GM12873 (cell line): ENCODE measurements at regions not wholly inside any gene's neighbourhood (a gene's known extent, or its start where the extent isn't known, plus 50 kb on each side); places are given as distances from the start of the nearest gene placed in this dataset.

Experiments used
- TF ChIP-seq, protein P1 (sequence below): IDR thresholded peaks from 2 replicates; pipeline ENCODE4 v1.5.1; 2012; ENCODE audit warnings: low read depth, mild to moderate bottlenecking, moderate library complexity, low read length, control low read depth; ENCODE audit not compliant: insufficient read depth; ENCODE audit errors: missing control alignments

DNA sequence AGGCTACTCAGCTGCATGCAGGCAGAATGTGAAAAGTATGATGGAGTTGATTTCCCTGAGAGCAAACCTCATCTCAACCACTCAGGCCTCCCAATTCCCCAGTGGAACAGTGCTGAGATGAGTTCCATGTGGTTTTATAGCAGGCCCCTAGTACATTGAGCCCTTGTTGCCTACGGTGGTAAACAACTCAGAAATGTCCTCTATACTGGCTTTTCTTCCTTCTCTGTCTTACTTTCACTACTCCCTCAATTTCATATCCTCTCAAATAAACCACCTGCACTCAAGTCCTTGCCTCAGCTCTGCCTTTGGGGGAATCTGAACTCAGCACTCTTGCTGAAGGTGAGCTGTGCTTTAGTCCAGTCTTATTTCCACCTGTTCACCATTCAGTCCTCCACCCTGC is 399.9 kb downstream of the PDCD6IP start:
- TF ChIP-seq, protein P1, sequence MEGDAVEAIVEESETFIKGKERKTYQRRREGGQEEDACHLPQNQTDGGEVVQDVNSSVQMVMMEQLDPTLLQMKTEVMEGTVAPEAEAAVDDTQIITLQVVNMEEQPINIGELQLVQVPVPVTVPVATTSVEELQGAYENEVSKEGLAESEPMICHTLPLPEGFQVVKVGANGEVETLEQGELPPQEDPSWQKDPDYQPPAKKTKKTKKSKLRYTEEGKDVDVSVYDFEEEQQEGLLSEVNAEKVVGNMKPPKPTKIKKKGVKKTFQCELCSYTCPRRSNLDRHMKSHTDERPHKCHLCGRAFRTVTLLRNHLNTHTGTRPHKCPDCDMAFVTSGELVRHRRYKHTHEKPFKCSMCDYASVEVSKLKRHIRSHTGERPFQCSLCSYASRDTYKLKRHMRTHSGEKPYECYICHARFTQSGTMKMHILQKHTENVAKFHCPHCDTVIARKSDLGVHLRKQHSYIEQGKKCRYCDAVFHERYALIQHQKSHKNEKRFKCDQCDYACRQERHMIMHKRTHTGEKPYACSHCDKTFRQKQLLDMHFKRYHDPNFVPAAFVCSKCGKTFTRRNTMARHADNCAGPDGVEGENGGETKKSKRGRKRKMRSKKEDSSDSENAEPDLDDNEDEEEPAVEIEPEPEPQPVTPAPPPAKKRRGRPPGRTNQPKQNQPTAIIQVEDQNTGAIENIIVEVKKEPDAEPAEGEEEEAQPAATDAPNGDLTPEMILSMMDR: no peak

DNA sequence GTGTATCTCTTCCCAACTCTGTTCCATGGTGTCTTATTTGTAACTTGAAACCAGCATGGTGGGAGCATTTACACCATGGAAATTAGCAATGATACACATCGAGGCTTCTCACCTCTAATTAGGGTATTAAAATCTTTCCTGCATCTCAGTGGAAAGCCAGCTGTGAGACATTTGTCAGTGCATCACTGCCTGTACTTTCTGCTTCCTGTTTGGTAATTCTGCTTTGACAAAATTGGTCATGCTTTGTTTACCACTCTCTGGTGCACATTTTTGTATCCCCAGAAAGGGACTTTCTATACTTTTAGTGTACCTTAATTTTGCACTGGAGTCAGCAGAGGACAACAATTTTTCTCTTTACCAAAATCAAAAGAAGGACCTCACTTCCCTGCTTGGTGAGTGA is 402.1 kb downstream of the PDCD6IP start:
- TF ChIP-seq, protein P1: no peak

DNA sequence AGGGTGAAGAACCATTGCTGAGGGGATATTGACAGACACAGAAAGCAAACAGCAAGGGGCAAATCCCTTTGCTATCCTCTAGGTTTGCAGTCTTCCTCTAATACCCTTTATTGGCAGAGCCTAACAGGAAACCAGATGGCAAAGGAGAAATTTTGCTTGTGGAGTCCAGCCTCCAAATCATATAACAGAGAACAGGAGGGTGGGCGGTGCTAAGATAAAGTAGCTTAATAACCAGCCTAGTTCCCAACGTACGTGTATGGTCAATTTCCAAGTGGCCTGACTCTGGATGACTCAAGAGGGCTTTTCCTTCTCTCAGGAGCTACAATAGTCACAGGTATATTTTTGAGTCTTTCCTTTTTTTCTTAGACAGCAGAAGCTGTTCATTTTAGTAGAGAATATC is 404.5 kb downstream of the PDCD6IP start:
- TF ChIP-seq, protein P1: no peak

DNA sequence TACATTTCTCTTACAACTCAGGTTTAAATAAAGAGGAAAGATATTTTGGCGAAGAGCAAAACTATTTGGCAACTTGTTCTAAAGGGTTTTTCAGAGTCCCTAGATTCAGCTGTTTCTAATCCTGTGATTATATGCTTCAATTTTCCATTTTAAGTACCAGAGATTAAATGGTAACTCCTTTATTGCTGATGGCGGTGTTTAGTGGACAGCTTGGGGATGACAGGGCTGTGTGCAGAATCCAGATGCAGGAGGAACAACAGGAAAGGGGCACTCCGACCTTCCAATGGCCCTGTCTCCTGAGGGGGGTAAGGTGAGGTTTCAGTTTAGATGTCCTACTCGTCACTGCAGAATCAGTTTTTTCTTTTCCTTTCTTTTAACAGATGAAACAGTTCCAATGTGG is 405.0 kb downstream of the PDCD6IP start:
- TF ChIP-seq, protein P1: no peak

DNA sequence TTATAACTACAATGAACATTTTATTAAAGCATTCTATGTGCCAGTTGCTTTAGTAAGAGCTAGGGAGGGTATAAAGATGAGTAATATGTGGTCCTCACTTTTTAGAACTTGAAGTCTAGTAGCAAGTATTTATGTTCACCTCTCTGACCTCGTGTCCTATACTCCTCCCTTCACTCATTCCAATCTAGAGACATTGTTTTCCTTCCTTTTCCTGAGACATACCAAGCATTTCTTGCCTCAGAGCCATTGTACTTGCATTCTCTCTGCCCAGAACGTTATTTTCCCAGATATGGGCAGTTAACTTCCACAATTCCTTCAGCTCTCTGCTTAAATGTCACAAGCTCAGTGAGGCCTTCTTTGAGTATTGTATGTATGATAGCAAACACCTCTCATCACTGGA is 408.6 kb downstream of the PDCD6IP start:
- TF ChIP-seq, protein P1: no peak

DNA sequence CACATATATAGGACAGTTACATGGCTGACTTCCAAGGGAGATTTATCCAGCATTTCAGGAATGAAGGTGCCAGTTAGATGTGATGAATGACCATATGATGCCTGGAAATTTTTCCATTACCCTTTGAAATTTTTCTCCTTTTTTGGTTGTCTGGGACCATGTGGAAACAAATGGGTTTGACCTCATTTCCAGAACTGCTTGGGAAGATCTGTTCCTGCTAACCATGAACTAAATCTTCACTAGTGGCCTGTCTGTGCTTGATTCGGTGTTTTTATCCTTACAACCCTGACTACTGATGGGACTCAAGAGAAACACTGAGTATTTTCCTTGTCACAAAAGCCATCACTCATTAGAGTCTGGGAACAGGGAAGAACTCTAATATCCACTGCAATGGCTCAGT is 409.4 kb downstream of the PDCD6IP start:
- TF ChIP-seq, protein P1: no peak

DNA sequence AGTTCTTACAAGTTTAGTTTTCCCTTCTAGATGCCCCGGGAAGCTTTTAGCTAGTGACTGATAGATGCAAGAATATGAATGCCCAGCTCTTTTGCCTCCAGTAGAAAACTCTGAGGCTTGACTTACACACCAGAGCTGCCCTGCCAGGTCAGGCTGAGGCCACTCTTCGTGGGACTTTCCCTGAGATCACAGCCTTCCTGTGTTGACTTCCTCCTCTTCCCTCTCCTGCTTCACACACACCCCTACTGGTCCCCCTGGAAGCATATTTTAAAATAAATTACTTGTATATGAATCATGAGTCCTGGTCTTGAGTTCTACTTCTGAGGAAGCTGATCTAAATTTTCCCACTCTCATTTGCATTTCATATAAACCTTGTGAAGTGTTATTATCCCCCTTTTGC is 413.7 kb downstream of the PDCD6IP start:
- TF ChIP-seq, protein P1: no peak
